Lower lobe of right lung (tissue), 2 donors: ENCODE measurements at regions not wholly inside any gene's neighbourhood (a gene's known extent, or its start where the extent isn't known, plus 50 kb on each side); places are given as distances from the start of the nearest gene placed in this dataset.

Experiments used
- ATAC-seq, 2 donors: fragments of 200-7000 bp; cut with Tn5 transposase; one replicate each; pipeline ENCODE4 v1.9.1; 2020 to 2022; ENCODE audit warnings: mild to moderate bottlenecking in 2 of 2, moderate library complexity in 2 of 2
- DNase-seq: peaks from one replicate; pipeline ENCODE4 v3.0.0-alpha.2; 2020
- H3K27ac ChIP-seq: fragments of 200-600 bp; one replicate; pipeline ENCODE4 v1.8.0; 2022
- H3K27me3 ChIP-seq: fragments of 200-600 bp; one replicate; pipeline ENCODE4 v1.8.0; 2022; ENCODE audit warnings: low read depth
- H3K36me3 ChIP-seq: fragments of 200-600 bp; one replicate; pipeline ENCODE4 v1.8.0; 2022; ENCODE audit warnings: mild to moderate bottlenecking
- H3K4me1 ChIP-seq: fragments of 200-600 bp; one replicate; pipeline ENCODE4 v1.8.0; 2022
- H3K4me3 ChIP-seq: fragments of 200-600 bp; one replicate; pipeline ENCODE4 v1.8.0; 2022; ENCODE audit warnings: mild to moderate bottlenecking
- H3K9me3 ChIP-seq: fragments of 200-600 bp; one replicate; pipeline ENCODE4 v1.8.0; 2022
- intact Hi-C: fragments of 100-400 bp; cut with DNase I; formaldehyde crosslinking; loops from one replicate; pipeline ENCODE4 v1.11.0; 2022
- TF ChIP-seq, protein P1 (sequence below): fragments of 200-600 bp; IDR thresholded peaks from one replicate; pipeline ENCODE4 v1.8.0; 2022; ENCODE audit warnings: antibody characterized with exemption, mild to moderate bottlenecking
- donor health status: DM: no; HTN: yes; CAD: no; lungs with severe emphysema.

DNA sequence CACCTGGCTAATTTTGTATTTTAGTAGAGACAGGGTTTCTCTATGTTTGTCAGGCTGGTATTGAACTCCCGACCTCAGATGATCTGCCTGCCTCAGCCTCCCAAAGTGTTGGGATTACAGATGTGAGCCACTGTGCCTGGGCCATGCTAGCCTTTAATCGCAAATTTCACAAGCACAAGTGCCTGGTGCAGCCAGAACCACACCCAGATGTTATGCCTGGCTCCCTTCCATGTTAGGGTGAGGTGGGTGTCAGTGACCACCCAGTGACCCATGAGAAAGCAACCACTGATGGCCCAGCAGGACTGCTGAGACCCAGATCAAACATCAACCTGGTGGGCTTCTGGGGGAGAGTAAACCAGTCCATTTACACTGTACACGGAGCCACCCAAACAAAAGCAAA is 241.9 kb downstream of the CDH11 start:
- TF ChIP-seq, protein P1, sequence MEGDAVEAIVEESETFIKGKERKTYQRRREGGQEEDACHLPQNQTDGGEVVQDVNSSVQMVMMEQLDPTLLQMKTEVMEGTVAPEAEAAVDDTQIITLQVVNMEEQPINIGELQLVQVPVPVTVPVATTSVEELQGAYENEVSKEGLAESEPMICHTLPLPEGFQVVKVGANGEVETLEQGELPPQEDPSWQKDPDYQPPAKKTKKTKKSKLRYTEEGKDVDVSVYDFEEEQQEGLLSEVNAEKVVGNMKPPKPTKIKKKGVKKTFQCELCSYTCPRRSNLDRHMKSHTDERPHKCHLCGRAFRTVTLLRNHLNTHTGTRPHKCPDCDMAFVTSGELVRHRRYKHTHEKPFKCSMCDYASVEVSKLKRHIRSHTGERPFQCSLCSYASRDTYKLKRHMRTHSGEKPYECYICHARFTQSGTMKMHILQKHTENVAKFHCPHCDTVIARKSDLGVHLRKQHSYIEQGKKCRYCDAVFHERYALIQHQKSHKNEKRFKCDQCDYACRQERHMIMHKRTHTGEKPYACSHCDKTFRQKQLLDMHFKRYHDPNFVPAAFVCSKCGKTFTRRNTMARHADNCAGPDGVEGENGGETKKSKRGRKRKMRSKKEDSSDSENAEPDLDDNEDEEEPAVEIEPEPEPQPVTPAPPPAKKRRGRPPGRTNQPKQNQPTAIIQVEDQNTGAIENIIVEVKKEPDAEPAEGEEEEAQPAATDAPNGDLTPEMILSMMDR = no peak
- Histone ChIP-seq H3K4me3 (no peak overlapping the region), H3K27ac (no peak overlapping the region), H3K36me3 (no peaks in the 10 kb centered on the region), H3K9me3 (no peaks in the 10 kb centered on the region), H3K27me3 (no peaks in the 10 kb centered on the region), H3K4me1 (no peaks in the 10 kb centered on the region)
- intact Hi-C loops = no loop called here
- ATAC-seq (no peak), DNase-seq (no peak)

DNA sequence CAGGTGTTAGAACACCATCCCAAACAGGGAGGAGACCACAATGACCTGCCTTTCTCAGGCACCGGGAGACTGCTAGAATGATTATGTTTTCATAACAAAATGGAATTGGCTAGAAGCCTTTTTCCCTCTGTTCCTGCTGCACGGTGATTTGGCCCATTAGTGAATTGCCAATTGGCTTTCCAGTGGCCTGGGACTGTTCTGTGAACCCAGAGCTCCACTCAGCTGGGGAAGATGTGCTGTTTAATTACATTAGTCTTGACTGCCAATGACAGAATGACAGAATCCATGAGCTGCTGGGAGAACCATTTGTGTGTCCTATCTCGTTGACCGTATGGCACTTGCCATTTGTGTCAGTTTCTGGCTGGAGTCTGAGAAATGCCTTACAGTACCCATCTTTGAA is 242.9 kb downstream of the CDH11 start:
- TF ChIP-seq, protein P1 = no peak
- H3K4me1 ChIP-seq = no peaks in the 10 kb centered on the region
- H3K9me3 ChIP-seq = no peaks in the 10 kb centered on the region
- no peak for ATAC-seq
- no peaks in the 10 kb centered on the region for H3K36me3 ChIP-seq
- no peak for DNase-seq
- H3K4me3 ChIP-seq = no peak overlapping the region
- H3K27ac ChIP-seq = no peak overlapping the region
- H3K27me3 ChIP-seq = no peaks in the 10 kb centered on the region
- intact Hi-C loops = no loop called here

DNA sequence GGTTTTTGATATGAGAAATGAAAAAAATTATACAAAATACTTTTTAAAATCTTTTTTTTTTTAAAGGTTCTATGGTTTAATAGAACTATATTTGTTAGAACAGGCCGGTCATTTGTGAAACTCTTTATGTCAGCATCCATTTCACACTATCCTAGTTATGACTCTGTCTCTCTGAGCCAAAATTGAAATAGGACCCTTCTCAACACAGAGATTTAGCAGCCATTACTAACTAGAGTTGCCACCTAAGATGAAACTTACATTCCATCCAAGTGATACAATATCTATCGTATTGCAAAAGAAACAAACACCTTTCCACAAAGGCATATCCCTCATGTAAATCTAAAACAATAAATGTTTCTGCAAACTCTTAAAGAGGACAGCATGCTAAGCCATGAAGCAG is 249.8 kb downstream of the CDH11 start:
- H3K36me3 ChIP-seq = no peaks in the 10 kb centered on the region
- no peak for ATAC-seq
- no peak overlapping the region for H3K27ac ChIP-seq
- DNase-seq = no peak
- H3K27me3 ChIP-seq = no peaks in the 10 kb centered on the region
- TF ChIP-seq, protein P1 = no peak
- no peak overlapping the region for H3K4me3 ChIP-seq
- H3K9me3 ChIP-seq = no peaks in the 10 kb centered on the region
- intact Hi-C loops = no loop called here
- H3K4me1 ChIP-seq = no peaks in the 10 kb centered on the region

DNA sequence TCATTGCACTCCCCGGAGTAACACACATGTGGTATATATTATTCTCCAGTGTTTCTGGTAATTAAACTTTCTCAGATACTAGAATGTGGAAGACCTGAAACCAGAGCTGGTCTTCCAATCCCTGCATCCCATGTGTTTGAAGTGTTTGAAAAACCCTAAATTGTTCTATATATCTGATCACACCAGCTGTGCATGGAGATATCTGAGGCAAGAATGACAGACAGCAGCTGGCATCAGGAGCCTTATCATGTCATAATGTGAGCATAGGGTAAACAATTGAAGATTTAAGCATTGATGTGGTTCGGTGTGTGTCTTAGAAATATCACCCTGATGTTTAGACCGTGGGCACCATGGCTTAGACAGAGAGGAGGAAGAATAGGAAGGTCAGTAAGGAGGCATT is 251.0 kb downstream of the CDH11 start:
- Histone ChIP-seq H3K27me3 (no peaks in the 10 kb centered on the region), H3K9me3 (no peaks in the 10 kb centered on the region)

DNA sequence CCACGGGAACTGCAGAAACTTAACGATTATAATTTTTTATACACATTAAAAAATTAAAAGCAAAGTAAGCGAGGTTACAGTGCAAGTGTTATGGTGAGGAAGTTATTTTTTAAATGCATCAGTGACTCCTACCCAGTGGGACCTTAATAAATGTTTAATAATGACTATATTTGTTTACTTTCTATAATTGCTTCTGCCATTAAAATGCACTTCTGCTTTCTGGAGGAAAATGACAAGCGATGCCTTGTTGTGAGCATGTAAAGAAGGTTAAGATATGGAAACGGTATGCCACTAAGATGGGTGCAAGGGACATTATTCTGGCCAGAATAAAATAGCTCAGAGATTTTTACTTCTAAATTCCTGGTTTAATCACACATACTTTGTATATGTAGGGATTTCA is 252.1 kb downstream of the CDH11 start:
- H3K4me1 ChIP-seq = no peaks in the 10 kb centered on the region
- TF ChIP-seq, protein P1 = no peak

More for the DNA sequence above, 251.0 kb downstream of the CDH11 start:
- Histone ChIP-seq H3K27ac (no peak overlapping the region), H3K4me3 (no peak overlapping the region), H3K36me3 (no peaks in the 10 kb centered on the region), H3K4me1 (no peaks in the 10 kb centered on the region)
- ATAC-seq (no peak), DNase-seq (no peak)
- TF ChIP-seq, protein P1 = no peak
- intact Hi-C loops = no loop called here

DNA sequence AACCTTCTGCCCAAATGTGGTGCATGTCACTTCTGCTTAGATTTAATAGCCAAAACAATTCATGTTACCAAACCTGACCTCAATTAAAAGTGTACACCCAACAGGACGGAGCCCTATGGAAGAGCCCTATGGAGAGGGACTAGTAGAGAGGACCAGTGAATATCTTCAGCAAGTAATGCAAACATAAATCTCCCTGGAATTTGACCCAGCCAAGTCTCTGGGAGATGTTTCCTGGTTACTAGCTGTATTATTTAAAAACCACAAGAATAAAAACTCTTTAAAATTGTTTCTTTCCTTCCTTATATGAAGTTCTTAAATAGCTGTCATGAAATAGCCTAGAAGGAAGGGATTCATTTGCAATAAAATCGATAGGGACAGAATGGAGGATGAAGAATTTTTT is 255.8 kb downstream of the CDH11 start:
- Histone ChIP-seq H3K4me3 (no peak overlapping the region), H3K4me1 (no peaks in the 10 kb centered on the region), H3K27me3 (no peaks in the 10 kb centered on the region), H3K27ac (no peak overlapping the region), H3K36me3 (no peaks in the 10 kb centered on the region), H3K9me3 (no peaks in the 10 kb centered on the region)
- intact Hi-C loops = no loop called here
- TF ChIP-seq, protein P1 = no peak
- ATAC-seq = no peak
- no peak for DNase-seq

More for the DNA sequence above, 252.1 kb downstream of the CDH11 start:
- Histone ChIP-seq H3K36me3 (no peaks in the 10 kb centered on the region), H3K9me3 (no peaks in the 10 kb centered on the region), H3K27ac (no peak overlapping the region), H3K27me3 (no peaks in the 10 kb centered on the region), H3K4me3 (no peak overlapping the region)
- intact Hi-C loops = no loop called here
- DNase-seq (no peak), ATAC-seq (no peak)
